Naive B cell (primary cell): ENCODE measurements at regions not wholly inside any gene's neighbourhood (a gene's known extent, or its start where the extent isn't known, plus 50 kb on each side); places are given as distances from the start of the nearest gene placed in this dataset.

ENCODE experiments used
- ATAC-seq, 2 donors: fragments of 150-1000 bp; cut with Tn5 transposase; 2 replicates each; pipeline ENCODE4 v1.10.0; 2021; ENCODE audit warnings: low read depth in 2 of 2, mild to moderate bottlenecking in 2 of 2, moderate library complexity in 2 of 2
- DNase-seq: peaks from one replicate; pipeline ENCODE4 v3.0.0; 2022
- H3K27ac Mint-ChIP-seq, 6 donors: one replicate each; pipeline ENCODE4 v1.8.0; 2020 to 2022; ENCODE audit warnings: mild to moderate bottlenecking in 6 of 6, mixed read lengths in 6 of 6, moderate library complexity in 5 of 6, inconsistent platforms in 2 of 6
- H3K27me3 Mint-ChIP-seq, 3 donors: one replicate each; pipeline ENCODE4 v1.8.0; 2021 to 2022; ENCODE audit warnings: mixed read lengths in 3 of 3, mild to moderate bottlenecking in 1 of 3
- H3K36me3 Mint-ChIP-seq, 2 donors: one replicate each; pipeline ENCODE4 v1.8.0; 2020 to 2022; ENCODE audit warnings: mixed read lengths in 2 of 2, inconsistent platforms in 1 of 2, mild to moderate bottlenecking in 1 of 2
- H3K4me1 Mint-ChIP-seq, 3 donors: one replicate each; pipeline ENCODE4 v1.8.0; 2020 to 2022; ENCODE audit warnings: mixed read lengths in 3 of 3, inconsistent platforms in 1 of 3, mild to moderate bottlenecking in 1 of 3, moderate library complexity in 1 of 3
- H3K4me3 Mint-ChIP-seq, 8 donors: one replicate each; pipeline ENCODE4 v1.8.0; 2020 to 2022; ENCODE audit warnings: mild to moderate bottlenecking in 8 of 8, mixed read lengths in 8 of 8, moderate library complexity in 8 of 8, inconsistent platforms in 2 of 8
- H3K9me3 Mint-ChIP-seq, 7 donors: one replicate each; pipeline ENCODE4 v1.8.0; 2020 to 2022; ENCODE audit warnings: mixed read lengths in 7 of 7, mild to moderate bottlenecking in 5 of 7, inconsistent platforms in 2 of 7, moderate library complexity in 1 of 7

GRCh38 chr6:137775720-137776119 lies 91.3 kb upstream of the TNFAIP3 start:
- H3K27ac Mint-ChIP-seq = no peak overlapping the region
- no peaks in the 10 kb centered on the region for H3K27me3 Mint-ChIP-seq
- no peak overlapping the region for H3K4me3 Mint-ChIP-seq
- H3K4me1 Mint-ChIP-seq = peaks cover 0 to 8% (median 4%) of the 10 kb centered on the region in 3 donors
- peaks cover 0 to 5% (median 0%) of the 10 kb centered on the region in 7 donors for H3K9me3 Mint-ChIP-seq
- ATAC-seq (no peak), DNase-seq (no peak)
- H3K36me3 Mint-ChIP-seq = no peaks in the 10 kb centered on the region

GRCh38 chr6:137776256-137776655 lies 90.8 kb upstream of the TNFAIP3 start:
- Mint-ChIP-seq H3K9me3 (peaks cover 0 to 5% (median 0%) of the 10 kb centered on the region in 7 donors), H3K27me3 (no peaks in the 10 kb centered on the region), H3K27ac (no peak overlapping the region), H3K4me1 (peaks cover 3 to 12% (median 7%) of the 10 kb centered on the region in 3 donors), H3K36me3 (no peaks in the 10 kb centered on the region), H3K4me3 (no peak overlapping the region)
- DNase-seq (no peak), ATAC-seq (no peak)

DNA sequence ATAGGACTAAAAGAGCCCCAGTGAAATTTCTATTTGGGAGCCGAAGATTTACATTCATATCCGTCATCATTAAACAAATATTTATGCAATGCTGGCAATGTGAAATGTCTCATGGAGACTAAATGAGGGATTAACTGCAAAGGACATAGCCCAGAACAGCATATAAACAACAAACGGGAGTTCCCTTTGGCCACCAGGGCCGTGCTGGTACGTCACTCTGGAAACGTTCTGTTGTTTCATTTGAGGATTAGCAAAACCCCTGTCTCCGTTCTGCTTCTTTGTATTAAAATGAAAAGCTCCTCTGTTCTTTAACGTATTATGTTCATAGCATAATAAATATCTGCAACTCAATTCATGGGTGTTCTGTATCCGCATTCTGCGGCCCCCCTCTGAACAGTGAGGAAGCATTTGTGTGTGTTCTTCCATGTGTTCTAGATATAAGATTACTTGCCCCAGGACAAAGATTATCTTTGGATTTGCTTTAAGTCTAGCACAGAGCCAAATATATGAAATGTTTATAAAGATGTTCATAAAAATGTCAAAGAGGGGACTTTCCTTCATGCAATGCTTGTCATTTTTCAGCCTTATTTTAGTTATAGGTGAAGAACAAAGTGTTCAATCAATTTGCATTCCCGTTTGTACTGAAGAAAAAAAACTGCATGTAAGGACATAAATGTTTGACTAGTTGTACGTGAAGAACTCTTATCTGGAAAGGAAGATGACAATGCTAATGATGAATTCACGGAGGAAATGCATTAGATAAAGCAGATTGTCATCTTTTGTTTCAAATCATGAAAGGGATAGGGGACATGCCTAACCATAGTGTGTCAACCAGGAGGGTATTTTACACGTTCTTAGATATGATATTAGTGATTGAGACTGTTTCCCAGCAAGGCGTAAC lies 90.0 kb upstream of the TNFAIP3 start:
- ATAC-seq (no peak), DNase-seq (no peak)
- Mint-ChIP-seq H3K27ac (no peak overlapping the region), H3K4me1 (peaks cover 10 to 19% (median 12%) of the 10 kb centered on the region in 3 donors), H3K9me3 (peaks cover 0 to 4% (median 0%) of the 10 kb centered on the region in 7 donors), H3K4me3 (no peak overlapping the region), H3K36me3 (no peaks in the 10 kb centered on the region), H3K27me3 (no peaks in the 10 kb centered on the region)

- H3K4me3 Mint-ChIP-seq = no peak overlapping the region
- H3K4me1 Mint-ChIP-seq = peaks cover 10 to 20% (median 12%) of the 10 kb centered on the region in 3 donors
- H3K36me3 Mint-ChIP-seq = no peaks in the 10 kb centered on the region
- DNase-seq (no peak), ATAC-seq (no peak)
- no peak overlapping the region for H3K27ac Mint-ChIP-seq
- no peaks in the 10 kb centered on the region for H3K27me3 Mint-ChIP-seq
- no peaks in the 10 kb centered on the region for H3K9me3 Mint-ChIP-seq
These were observed 89.4 kb upstream of the TNFAIP3 start for GRCh38 chr6:137777687-137778075.

GRCh38 chr6:137779982-137780381 lies 87.1 kb upstream of the TNFAIP3 start:
- H3K4me3 Mint-ChIP-seq = no peak overlapping the region
- DNase-seq = no peak
- H3K9me3 Mint-ChIP-seq = no peaks in the 10 kb centered on the region
- ATAC-seq = no peak
- peak overlapping the region in 2 of 6 donors; percentile 78 to 83 for H3K27ac Mint-ChIP-seq
- H3K4me1 Mint-ChIP-seq = peaks cover 10 to 12% (median 12%) of the 10 kb centered on the region in 3 donors
- no peaks in the 10 kb centered on the region for H3K27me3 Mint-ChIP-seq
- H3K36me3 Mint-ChIP-seq = no peaks in the 10 kb centered on the region

DNA sequence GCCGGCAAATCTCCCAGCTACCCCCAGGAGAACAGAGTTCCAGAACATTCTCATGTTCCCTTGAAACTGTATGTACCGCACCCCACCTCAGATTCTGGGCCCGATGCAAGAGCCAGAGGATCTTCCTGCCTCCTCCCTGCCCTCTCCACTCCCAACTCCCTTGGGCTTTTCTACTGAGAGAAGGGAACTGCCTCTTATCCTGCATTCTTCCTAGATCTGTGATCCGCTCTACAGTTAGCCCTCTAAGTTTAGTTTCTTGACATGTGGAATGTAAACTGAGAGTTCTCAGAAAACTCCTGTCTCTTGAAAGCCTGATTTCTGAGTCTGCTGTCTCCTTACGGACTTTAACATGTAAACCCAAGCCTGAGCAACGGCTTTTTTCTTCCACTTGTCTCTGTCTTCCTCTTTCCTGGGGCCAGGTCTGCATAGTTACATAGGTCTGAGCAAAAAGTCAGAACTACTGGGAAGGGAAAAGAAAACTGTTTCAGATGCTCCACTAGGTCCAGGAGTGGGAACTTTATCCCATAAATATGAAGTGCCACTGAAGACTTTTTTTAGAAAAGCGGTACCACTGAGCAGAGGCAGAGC lies 86.5 kb upstream of the TNFAIP3 start:
- H3K9me3 Mint-ChIP-seq = no peaks in the 10 kb centered on the region
- no peak for ATAC-seq
- H3K4me1 Mint-ChIP-seq = peaks cover 10 to 12% (median 12%) of the 10 kb centered on the region in 3 donors
- H3K27me3 Mint-ChIP-seq = no peaks in the 10 kb centered on the region
- H3K36me3 Mint-ChIP-seq = no peaks in the 10 kb centered on the region
- DNase-seq = no peak
- peak overlapping the region in 3 of 6 donors; percentile 36 to 89 (median 83) for H3K27ac Mint-ChIP-seq
- peak overlapping the region in 2 of 8 donors; percentile 41 to 49 for H3K4me3 Mint-ChIP-seq

GRCh38 chr6:137781639-137782038 lies 85.4 kb upstream of the TNFAIP3 start:
- H3K4me1 Mint-ChIP-seq = peaks cover 10 to 12% (median 12%) of the 10 kb centered on the region in 3 donors
- no peaks in the 10 kb centered on the region for H3K27me3 Mint-ChIP-seq
- H3K4me3 Mint-ChIP-seq = no peak overlapping the region
- H3K27ac Mint-ChIP-seq = peak overlapping the region in 1 of 6 donors; percentile 95
- H3K36me3 Mint-ChIP-seq = no peaks in the 10 kb centered on the region
- DNase-seq = no peak
- no peaks in the 10 kb centered on the region for H3K9me3 Mint-ChIP-seq
- no peak for ATAC-seq

DNA sequence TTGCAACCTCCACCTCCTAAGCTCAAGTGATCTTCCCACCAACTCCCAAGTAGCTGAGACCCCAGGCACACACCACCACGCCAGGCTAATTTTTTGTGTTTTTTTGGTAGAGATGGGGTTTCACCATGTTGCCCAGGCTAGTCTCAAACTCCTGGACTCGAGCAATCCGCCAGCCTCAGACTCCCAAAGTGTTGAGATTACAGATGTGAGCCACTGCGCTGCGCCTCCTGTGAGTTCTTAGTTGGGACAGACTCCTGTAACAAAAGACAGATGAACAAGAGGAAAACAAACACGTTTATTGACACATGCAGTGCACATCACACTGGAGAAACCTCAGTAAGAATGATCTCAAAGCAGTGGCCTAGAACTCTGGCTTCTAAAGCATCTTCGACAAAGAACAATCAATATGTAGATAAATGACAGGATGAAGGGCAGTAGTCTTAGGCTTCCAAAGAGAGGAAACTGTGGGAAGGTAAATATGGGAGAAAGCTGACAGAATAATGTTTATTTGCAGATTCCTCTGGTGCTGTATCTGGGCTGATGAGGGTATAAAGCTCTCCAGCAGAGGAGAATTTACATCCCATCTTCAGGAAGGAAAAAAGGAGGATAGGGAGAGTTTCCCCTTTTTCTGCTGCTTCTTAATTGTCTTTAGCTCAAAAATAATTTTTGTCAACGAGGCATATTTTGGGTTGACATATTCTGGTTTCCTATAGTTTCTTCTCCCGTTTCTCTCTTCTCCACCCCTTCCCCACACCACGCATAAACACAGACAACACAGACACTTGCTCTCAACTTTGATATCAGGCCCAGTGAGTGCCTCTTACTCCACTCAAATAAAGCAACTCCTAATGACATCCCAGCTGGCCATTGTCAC lies 84.7 kb upstream of the TNFAIP3 start:
- Mint-ChIP-seq H3K9me3 (no peaks in the 10 kb centered on the region), H3K4me1 (peaks cover 10 to 12% (median 12%) of the 10 kb centered on the region in 3 donors), H3K27ac (peak overlapping the region in 3 of 6 donors; percentile 39 to 48 (median 41)), H3K27me3 (no peaks in the 10 kb centered on the region), H3K36me3 (no peaks in the 10 kb centered on the region), H3K4me3 (no peak overlapping the region)
- ATAC-seq (no peak), DNase-seq (no peak)

GRCh38 chr6:137783710-137784109 lies 83.3 kb upstream of the TNFAIP3 start:
- H3K9me3 Mint-ChIP-seq = no peaks in the 10 kb centered on the region
- H3K4me3 Mint-ChIP-seq = no peak overlapping the region
- no peak overlapping the region for H3K27ac Mint-ChIP-seq
- ATAC-seq = no peak
- H3K4me1 Mint-ChIP-seq = peaks cover 10 to 12% (median 12%) of the 10 kb centered on the region in 3 donors
- H3K27me3 Mint-ChIP-seq = no peaks in the 10 kb centered on the region
- no peak for DNase-seq
- H3K36me3 Mint-ChIP-seq = no peaks in the 10 kb centered on the region

GRCh38 chr6:137784583-137784982 lies 82.5 kb upstream of the TNFAIP3 start:
- H3K4me1 Mint-ChIP-seq = peaks cover 13 to 18% (median 16%) of the 10 kb centered on the region in 3 donors
- H3K4me3 Mint-ChIP-seq = no peak overlapping the region
- ATAC-seq (no peak), DNase-seq (no peak)
- H3K9me3 Mint-ChIP-seq = no peaks in the 10 kb centered on the region
- H3K27me3 Mint-ChIP-seq = no peaks in the 10 kb centered on the region
- no peak overlapping the region for H3K27ac Mint-ChIP-seq
- H3K36me3 Mint-ChIP-seq = no peaks in the 10 kb centered on the region

DNA sequence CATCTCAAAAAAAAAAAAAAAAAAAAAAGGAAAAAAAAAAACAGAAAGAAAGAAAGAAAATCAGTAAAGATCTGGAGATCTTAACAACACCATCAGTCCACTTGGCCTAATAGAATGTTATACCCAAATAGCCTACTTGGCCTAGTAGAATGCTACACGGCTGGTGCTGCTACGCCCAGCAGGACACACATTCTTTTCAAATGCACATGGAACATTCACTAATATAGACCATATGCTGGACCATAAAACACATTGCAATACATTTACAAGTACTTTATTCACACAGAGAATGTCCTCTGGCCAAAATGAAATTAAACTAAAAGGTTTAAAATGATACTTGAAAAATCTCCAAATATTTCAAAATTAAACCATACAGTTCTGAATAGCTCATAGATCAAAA lies 80.0 kb upstream of the TNFAIP3 start:
- no peak for DNase-seq

DNA sequence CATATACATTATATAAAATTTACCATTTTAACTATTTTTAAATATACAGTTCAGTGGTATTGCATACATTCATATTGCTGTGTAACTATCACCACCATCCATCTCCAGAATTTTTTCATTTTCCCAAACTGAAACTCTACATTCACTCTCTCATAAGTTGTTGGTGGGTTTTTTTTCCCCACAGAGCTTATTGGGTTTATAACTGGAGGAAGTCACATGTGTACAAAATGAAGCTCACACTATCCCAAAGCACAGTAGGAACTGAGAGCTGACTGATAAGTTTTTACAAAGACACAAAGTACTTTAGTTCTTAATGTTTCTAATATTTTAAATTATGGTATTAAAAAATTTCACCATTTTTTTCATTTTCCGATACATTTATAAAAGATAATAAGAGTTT lies 78.8 kb upstream of the TNFAIP3 start:
- Mint-ChIP-seq H3K9me3 (no peaks in the 10 kb centered on the region), H3K27me3 (no peaks in the 10 kb centered on the region), H3K27ac (peak overlapping the region in 1 of 6 donors; percentile 89), H3K36me3 (no peaks in the 10 kb centered on the region), H3K4me3 (no peak overlapping the region), H3K4me1 (peaks cover 24 to 31% (median 25%) of the 10 kb centered on the region in 3 donors)
- ATAC-seq (no peak), DNase-seq (no peak)

More for the DNA sequence above, 80.0 kb upstream of the TNFAIP3 start:
- Mint-ChIP-seq H3K27me3 (no peaks in the 10 kb centered on the region), H3K4me1 (peaks cover 24 to 31% (median 25%) of the 10 kb centered on the region in 3 donors), H3K27ac (no peak overlapping the region), H3K4me3 (no peak overlapping the region), H3K9me3 (no peaks in the 10 kb centered on the region), H3K36me3 (no peaks in the 10 kb centered on the region)
- no peak for ATAC-seq
